ENCODE measurements at regions not wholly inside any gene's neighbourhood (a gene's known extent, or its start where the extent isn't known, plus 50 kb on each side); places are given as distances from the start of the nearest gene placed in this dataset.

DNA sequence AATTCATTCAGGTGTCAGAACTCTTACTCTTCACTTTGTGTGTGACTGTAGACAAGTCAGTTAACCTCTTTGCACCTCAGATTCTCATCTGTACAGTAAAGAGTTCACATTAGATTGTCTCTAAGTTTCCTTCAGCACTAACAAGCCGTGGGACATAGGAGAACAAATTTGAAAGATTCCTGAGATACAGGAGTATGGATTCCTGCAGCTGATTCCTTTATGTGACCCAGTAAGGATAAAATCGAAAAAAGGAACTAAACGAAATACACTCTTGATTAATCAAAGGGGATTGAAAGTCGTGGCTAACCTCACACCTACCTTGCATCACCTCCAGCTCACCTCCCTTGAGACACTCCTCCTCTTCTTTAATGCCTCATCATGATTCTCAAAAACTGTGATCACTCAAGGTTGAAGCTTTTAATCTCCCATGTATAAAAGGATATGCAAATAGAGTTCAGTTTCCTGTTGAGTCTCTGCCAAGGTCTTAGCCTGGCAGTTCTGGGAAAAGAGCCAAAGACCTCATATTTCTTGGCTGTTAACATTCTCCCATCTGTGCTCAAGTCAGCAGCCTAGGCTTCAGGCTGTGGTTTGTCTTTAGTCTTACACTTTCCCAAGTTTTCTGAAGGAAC lies 156.6 kb downstream of the DAD1 start:
- Mint-ChIP-seq H3K36me3 (ENCODE audit: low read depth) (no peaks in the 10 kb centered on the region), H3K27me3 (ENCODE audit: low read depth) (no peaks in the 10 kb centered on the region), H3K4me3 (ENCODE audit: low read depth) (no peak overlapping the region), H3K4me1 (ENCODE audit: low read depth) (no peaks in the 10 kb centered on the region), H3K9me3 (no peaks in the 10 kb centered on the region), H3K27ac (no peak overlapping the region)
- intact Hi-C loops (cut with micrococcal nuclease), result no loop called here
- DNase-seq (ENCODE audit: low spot score), result no peak

DNA sequence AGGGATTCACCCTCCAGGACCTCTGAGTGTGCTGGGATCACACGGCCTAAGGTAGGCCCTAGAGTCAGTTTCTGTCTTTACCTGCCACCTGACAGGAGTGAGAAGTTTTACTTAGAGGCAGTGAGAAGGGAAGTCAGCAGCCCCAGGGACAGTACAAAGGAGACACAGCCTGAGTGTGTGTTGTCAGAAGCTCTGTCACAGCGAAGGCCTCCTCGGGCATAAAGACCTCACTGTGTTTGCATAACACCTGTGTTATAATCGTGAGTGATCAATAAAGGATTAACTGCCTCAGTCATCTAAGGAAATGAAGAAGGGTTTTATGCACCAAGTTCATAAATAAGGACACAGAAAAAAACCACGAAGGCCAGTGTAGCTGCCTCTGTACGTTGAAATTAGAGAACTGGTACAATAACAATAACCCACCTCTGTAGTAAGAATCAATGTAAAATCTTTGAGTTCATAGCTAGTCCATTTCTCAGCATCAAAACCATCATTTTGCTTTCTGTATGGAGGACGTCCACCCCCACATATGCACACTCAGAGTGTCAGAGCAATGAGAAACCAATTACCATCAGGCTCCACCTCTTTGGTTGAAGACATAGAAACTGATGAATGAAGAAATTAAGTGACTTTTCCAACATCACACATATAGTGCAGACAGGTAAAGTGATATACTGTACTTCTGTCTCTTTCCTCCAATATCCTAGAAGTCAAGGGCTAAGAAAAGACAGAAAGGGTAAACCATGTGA lies 159.3 kb downstream of the DAD1 start:
- Mint-ChIP-seq H3K36me3 (ENCODE audit: low read depth) (no peaks in the 10 kb centered on the region), H3K27me3 (ENCODE audit: low read depth) (no peaks in the 10 kb centered on the region), H3K4me1 (ENCODE audit: low read depth) (no peaks in the 10 kb centered on the region), H3K4me3 (ENCODE audit: low read depth) (no peak overlapping the region), H3K27ac (no peak overlapping the region), H3K9me3 (no peaks in the 10 kb centered on the region)
- no peak for DNase-seq (ENCODE audit: low spot score)
- intact Hi-C loops (cut with micrococcal nuclease), result no loop called here

DNA sequence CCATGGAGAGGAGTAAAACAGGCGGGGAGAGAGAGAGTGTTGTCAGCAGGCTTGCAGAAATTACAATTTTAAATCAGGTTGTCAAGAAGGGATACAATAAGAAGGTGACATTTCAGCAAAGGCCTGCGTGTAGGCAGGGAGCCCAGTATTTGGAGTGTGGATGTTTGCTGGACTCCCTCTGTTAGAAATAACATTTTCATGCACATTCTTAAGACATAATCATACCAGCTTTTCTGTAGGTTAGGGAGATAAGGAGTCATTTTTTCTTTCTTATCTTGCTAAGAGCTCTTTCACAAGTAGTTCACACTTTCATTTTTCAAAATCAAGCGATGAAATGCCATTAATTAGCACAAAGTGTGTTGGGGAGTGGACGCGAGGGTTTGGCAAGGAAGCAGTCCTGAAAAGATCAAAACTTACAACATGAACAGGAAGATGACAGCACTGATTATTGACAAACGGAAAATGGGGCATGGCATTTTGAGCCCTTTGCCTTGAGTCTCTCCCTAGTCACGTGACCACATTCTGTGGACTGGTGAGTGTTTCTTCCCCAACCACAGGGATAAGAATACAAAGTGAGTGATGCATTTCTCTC lies 160.2 kb downstream of the DAD1 start:
- Mint-ChIP-seq H3K27me3 (ENCODE audit: low read depth) (no peaks in the 10 kb centered on the region), H3K36me3 (ENCODE audit: low read depth) (no peaks in the 10 kb centered on the region), H3K4me1 (ENCODE audit: low read depth) (no peaks in the 10 kb centered on the region), H3K4me3 (ENCODE audit: low read depth) (no peak overlapping the region), H3K9me3 (no peaks in the 10 kb centered on the region), H3K27ac (no peak overlapping the region)
- no peak for DNase-seq (ENCODE audit: low spot score)
- intact Hi-C loops (cut with micrococcal nuclease), result no loop called here

DNA sequence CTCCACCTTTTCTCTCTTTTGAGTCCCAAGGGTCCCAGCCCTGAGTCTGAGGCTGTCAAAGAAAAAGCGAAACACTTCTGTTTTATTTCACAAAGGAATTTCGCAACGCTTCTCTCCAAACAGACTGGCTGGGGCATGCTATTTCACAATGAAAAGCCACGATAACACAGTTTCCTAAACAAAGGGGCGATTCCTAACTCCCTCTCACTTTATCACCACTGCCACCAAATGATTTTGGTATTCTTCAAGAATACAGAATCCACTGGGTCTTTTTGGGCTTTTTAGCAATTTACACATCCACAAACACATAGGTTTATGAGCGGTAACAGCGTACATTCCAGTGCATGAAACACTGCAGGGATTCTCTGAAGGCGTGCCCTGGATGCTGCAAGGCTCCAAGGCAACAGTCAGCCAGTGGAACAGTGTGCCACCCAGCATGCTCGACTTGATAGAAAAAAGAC lies 161.2 kb downstream of the DAD1 start:
- DNase-seq (ENCODE audit: low spot score), result no peak
- Mint-ChIP-seq H3K9me3 (no peaks in the 10 kb centered on the region), H3K27ac (no peak overlapping the region), H3K36me3 (ENCODE audit: low read depth) (no peaks in the 10 kb centered on the region), H3K4me1 (ENCODE audit: low read depth) (no peaks in the 10 kb centered on the region), H3K27me3 (ENCODE audit: low read depth) (no peaks in the 10 kb centered on the region), H3K4me3 (ENCODE audit: low read depth) (no peak overlapping the region)
- intact Hi-C loops (cut with micrococcal nuclease), result no loop called here

DNA sequence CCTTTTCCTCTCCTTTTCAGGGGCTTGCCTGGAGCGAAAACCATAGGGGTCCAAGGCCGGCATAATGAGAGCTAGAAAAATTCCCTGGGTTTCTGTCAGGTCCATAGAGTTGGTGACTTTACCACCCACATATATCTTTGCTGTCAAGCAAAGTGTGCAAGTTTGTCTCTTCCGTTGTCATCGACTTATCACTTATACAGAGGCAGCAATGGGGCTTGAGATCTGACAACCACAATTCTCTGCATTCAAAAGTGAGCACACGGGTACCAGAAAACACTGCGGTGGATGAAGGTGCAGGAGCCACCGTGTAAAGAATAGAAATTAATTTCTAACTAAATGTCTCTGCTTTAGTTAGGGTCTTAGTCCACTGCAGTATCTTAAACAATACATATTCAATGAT lies 162.3 kb downstream of the DAD1 start:
- no peak overlapping the region for H3K27ac Mint-ChIP-seq
- H3K4me3 Mint-ChIP-seq (ENCODE audit: low read depth), result no peak overlapping the region
- no peak for DNase-seq (ENCODE audit: low spot score)
- intact Hi-C loops (cut with micrococcal nuclease), result no loop called here
- H3K36me3 Mint-ChIP-seq (ENCODE audit: low read depth), result no peaks in the 10 kb centered on the region
- no peaks in the 10 kb centered on the region for H3K4me1 Mint-ChIP-seq (ENCODE audit: low read depth)
- no peaks in the 10 kb centered on the region for H3K27me3 Mint-ChIP-seq (ENCODE audit: low read depth)
- no peaks in the 10 kb centered on the region for H3K9me3 Mint-ChIP-seq

DNA sequence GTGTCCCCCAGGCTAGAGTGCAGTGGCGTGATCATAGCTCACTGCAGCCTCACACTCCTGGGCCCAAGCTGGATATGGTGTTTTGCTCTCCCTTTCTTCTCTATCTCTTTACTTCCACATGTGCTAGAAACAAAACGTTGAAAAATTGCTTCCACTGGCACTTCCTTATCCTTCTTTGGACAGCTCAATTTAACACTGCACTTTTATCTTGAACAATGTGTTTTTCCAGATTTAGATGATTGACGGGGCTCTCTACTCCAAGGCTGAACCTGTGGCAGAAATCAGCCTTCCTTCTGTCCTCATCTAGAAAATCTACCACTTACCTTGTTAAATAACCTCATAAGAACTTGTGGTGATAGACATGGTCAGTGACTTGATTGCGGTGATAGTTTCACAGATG lies 165.1 kb downstream of the DAD1 start:
- Mint-ChIP-seq H3K27ac (no peak overlapping the region), H3K36me3 (ENCODE audit: low read depth) (no peaks in the 10 kb centered on the region), H3K4me3 (ENCODE audit: low read depth) (no peak overlapping the region)

DNA sequence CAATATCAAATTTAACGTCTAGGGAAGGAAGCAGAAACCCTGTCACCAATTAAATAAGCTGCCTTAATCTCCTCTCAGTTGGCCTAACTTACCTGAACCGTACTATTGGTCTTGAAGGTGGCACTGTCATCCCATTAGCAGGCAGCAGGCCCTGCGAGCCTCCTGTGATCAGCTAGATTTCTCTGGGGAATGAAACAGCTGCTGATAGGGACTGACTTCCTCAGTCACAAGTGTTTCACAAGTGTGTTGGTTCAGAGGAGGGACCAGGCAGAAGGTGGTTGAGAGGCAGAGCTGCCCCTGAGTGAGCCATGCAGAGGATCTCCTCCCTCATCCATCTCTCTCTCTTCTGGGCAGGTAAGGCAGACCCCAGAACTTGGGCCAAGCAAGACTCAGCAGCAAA lies 166.8 kb downstream of the DAD1 start:
- Mint-ChIP-seq H3K27me3 (ENCODE audit: low read depth) (no peaks in the 10 kb centered on the region), H3K9me3 (no peaks in the 10 kb centered on the region), H3K36me3 (ENCODE audit: low read depth) (no peaks in the 10 kb centered on the region), H3K4me3 (ENCODE audit: low read depth) (no peak overlapping the region), H3K4me1 (ENCODE audit: low read depth) (no peaks in the 10 kb centered on the region), H3K27ac (no peak overlapping the region)
- intact Hi-C loops (cut with micrococcal nuclease), result no loop called here
- no peak for DNase-seq (ENCODE audit: low spot score)

More for the DNA sequence above, 165.1 kb downstream of the DAD1 start:
- H3K9me3 Mint-ChIP-seq, result no peaks in the 10 kb centered on the region
- no peaks in the 10 kb centered on the region for H3K4me1 Mint-ChIP-seq (ENCODE audit: low read depth)
- H3K27me3 Mint-ChIP-seq (ENCODE audit: low read depth), result no peaks in the 10 kb centered on the region
- intact Hi-C loops (cut with micrococcal nuclease), result no loop called here
- no peak for DNase-seq (ENCODE audit: low spot score)

DNA sequence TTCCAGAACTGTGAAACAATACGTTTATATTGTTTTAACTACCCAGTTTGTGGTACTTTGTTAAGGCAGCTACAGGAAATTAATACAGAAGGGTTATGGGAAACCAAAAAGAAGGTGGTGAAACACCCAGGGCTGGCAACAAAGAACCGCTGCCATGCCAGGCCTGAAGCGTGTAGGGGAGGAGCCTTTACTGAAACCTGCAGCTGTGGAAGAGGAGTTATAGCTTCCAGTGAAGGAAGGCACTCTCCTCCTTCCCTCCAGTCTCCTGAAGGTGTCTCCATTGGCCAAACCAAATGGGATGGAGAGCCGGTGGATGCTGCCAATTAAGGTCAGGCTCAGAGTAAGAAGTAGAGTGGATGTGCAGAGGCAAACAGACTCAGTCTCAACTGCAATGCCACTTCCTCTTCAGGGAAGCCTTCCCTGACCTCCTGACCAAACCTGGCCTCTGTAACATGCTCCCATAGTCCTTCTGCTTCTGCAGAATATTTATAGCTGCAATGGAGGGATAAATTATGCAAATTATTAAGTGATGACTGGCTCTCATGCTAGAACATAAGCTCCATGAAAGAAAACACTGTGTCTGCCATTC lies 168.3 kb downstream of the DAD1 start:
- no peak overlapping the region for H3K27ac Mint-ChIP-seq
- H3K4me3 Mint-ChIP-seq (ENCODE audit: low read depth), result no peak overlapping the region
- DNase-seq (ENCODE audit: low spot score), result no peak
- H3K4me1 Mint-ChIP-seq (ENCODE audit: low read depth), result no peaks in the 10 kb centered on the region
- H3K36me3 Mint-ChIP-seq (ENCODE audit: low read depth), result no peaks in the 10 kb centered on the region
- no peaks in the 10 kb centered on the region for H3K27me3 Mint-ChIP-seq (ENCODE audit: low read depth)
- intact Hi-C loops (cut with micrococcal nuclease), result no loop called here
- no peaks in the 10 kb centered on the region for H3K9me3 Mint-ChIP-seq

DNA sequence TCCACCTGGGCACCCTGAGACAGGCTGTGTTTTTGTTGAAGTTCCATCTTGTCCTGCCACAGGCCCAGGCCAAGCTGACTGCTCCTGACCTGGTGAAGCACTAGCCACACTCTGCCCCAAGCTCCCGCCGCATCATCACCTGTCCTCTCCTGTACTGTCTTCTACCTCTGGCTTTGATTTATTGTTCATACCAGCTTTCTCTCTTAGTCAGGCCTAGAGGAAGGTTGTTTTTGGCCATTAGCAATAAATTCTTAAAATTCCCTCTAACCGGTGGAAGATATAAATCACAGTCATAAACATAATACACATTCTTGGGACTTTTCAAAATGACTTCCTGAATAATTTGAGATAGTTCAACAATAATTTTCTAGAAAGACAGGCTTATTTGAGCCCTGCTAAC lies 169.4 kb downstream of the DAD1 start:
- Mint-ChIP-seq H3K4me3 (ENCODE audit: low read depth) (no peak overlapping the region), H3K27ac (no peak overlapping the region), H3K27me3 (ENCODE audit: low read depth) (no peaks in the 10 kb centered on the region), H3K9me3 (no peaks in the 10 kb centered on the region), H3K36me3 (ENCODE audit: low read depth) (no peaks in the 10 kb centered on the region), H3K4me1 (ENCODE audit: low read depth) (no peaks in the 10 kb centered on the region)
- DNase-seq (ENCODE audit: low spot score), result no peak
- intact Hi-C loops (cut with micrococcal nuclease), result no loop called here

DNA sequence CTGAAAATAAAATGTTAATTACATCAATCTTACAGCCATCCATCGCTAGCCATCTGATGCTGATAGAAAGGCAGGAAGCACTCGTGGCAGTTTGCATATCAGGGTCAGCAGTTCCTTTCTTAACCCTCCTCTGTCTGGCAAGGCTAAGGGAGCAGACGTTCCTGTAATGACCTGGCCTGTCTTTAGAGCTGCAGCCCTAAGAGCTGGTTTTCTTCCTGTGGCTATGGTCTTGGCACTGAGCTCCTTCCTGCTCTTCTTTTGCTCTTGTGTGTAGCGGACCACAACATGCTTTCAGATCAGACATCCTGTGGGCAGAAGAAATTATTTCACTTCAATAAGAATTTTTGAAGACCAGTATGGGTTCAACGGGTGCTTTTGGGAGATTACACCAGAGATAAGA lies 170.4 kb downstream of the DAD1 start:
- H3K4me3 Mint-ChIP-seq (ENCODE audit: low read depth), result no peak overlapping the region

DNA sequence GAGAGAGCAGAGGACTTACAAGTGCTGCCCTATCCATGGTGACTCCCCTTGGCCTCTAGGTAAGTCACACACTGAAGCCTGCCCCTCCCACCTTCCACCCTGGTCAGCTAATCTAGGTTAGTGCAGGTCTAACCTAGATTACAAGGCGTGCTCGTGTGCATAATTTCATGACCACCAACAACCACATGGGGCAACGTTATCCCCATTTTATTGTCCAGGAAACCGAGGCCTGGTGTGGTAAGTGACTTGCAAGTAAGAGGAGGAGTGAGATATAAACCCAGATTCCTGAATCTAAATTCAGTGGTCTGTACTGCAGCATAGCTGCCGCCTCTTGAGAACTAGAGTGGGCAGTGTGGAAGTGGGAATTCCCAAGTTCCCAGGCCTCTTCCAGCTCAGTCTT lies 171.1 kb downstream of the DAD1 start:
- Mint-ChIP-seq H3K4me1 (ENCODE audit: low read depth) (no peaks in the 10 kb centered on the region), H3K27me3 (ENCODE audit: low read depth) (no peaks in the 10 kb centered on the region), H3K36me3 (ENCODE audit: low read depth) (no peaks in the 10 kb centered on the region), H3K4me3 (ENCODE audit: low read depth) (no peak overlapping the region), H3K9me3 (no peaks in the 10 kb centered on the region), H3K27ac (no peak overlapping the region)
- intact Hi-C loops (cut with micrococcal nuclease), result no loop called here
- no peak for DNase-seq (ENCODE audit: low spot score)

More for the DNA sequence above, 170.4 kb downstream of the DAD1 start:
- Mint-ChIP-seq H3K27ac (no peak overlapping the region), H3K36me3 (ENCODE audit: low read depth) (no peaks in the 10 kb centered on the region), H3K4me1 (ENCODE audit: low read depth) (no peaks in the 10 kb centered on the region), H3K27me3 (ENCODE audit: low read depth) (no peaks in the 10 kb centered on the region), H3K9me3 (no peaks in the 10 kb centered on the region)
- intact Hi-C loops (cut with micrococcal nuclease), result no loop called here
- no peak for DNase-seq (ENCODE audit: low spot score)

DNA sequence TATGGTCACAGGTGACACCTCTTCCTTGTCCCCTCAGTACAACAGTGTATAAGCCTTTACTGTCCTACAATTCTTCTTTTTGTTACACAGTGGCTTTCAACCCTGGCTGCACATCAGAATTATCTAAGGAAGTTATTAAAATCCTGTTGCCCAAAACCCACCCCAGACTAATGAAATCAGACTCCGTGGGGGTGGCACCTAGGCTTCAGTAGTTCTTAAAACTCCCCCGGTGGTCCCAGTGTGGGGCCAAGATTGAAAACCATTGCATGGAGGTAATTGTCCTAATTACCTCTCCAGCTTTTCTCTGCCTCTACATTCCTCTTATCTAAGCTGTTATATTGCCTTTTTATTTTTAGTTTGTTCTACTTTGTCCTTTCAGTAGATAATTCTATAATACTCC lies 172.8 kb downstream of the DAD1 start:
- H3K4me1 Mint-ChIP-seq (ENCODE audit: low read depth), result no peaks in the 10 kb centered on the region
- no peak overlapping the region for H3K27ac Mint-ChIP-seq
- H3K9me3 Mint-ChIP-seq, result no peaks in the 10 kb centered on the region
- no peak for DNase-seq (ENCODE audit: low spot score)
- H3K36me3 Mint-ChIP-seq (ENCODE audit: low read depth), result no peaks in the 10 kb centered on the region
- no peak overlapping the region for H3K4me3 Mint-ChIP-seq (ENCODE audit: low read depth)
- intact Hi-C loops (cut with micrococcal nuclease), result no loop called here
- no peaks in the 10 kb centered on the region for H3K27me3 Mint-ChIP-seq (ENCODE audit: low read depth)

DNA sequence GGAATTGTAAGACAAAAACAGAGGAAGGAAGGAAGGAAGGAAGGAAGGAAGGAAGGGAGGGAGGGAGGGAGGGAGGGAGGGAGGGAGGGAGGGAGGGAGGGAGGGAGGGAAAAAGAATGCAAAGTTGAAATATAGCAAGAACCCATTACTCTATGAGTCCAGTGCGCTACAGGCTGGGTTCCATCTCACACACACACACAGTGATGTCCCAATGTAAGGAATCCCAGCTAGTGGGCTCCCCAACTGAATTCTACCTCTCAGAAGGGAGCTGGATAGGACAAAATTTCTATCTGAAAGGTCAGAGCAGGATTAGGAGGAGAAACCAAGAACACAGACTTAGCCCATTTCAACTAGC lies 173.4 kb downstream of the DAD1 start:
- no peak for DNase-seq (ENCODE audit: low spot score)
- intact Hi-C loops (cut with micrococcal nuclease), result no loop called here
- Mint-ChIP-seq H3K36me3 (ENCODE audit: low read depth) (no peaks in the 10 kb centered on the region), H3K4me1 (ENCODE audit: low read depth) (no peaks in the 10 kb centered on the region), H3K27ac (no peak overlapping the region), H3K4me3 (ENCODE audit: low read depth) (no peak overlapping the region), H3K9me3 (no peaks in the 10 kb centered on the region), H3K27me3 (ENCODE audit: low read depth) (no peaks in the 10 kb centered on the region)
